GM18507 (cell line): ENCODE measurements at regions not wholly inside any gene's neighbourhood (a gene's known extent, or its start where the extent isn't known, plus 50 kb on each side); places are given as distances from the start of the nearest gene placed in this dataset.

ENCODE experiments used
- DNase-seq: peaks from one replicate; pipeline ENCODE4 v3.0.0; 2011; ENCODE audit warnings: low read depth; ENCODE audit not compliant: insufficient read length; ENCODE audit errors: extremely low spot score
- FAIRE-seq: peaks from 2 replicates; lab custom pipeline; 2011; peaks lifted over from hg19 to GRCh38; lab: Jason Lieb, UNC

GRCh38 chr13:106261450-106261849, 274.0 kb downstream of the EFNB2 start:
- no peak for DNase-seq

GRCh38 chr13:106260352-106260751, 275.1 kb downstream of the EFNB2 start:
- FAIRE-seq (no peak), DNase-seq (no peak)

More at GRCh38 chr13:106261450-106261849, 274.0 kb downstream of the EFNB2 start:
- no peak for FAIRE-seq

- DNase-seq (no peak), FAIRE-seq (no peak)
Observed at GRCh38 chr13:106259928-106260327, 275.5 kb downstream of the EFNB2 start.

DNA sequence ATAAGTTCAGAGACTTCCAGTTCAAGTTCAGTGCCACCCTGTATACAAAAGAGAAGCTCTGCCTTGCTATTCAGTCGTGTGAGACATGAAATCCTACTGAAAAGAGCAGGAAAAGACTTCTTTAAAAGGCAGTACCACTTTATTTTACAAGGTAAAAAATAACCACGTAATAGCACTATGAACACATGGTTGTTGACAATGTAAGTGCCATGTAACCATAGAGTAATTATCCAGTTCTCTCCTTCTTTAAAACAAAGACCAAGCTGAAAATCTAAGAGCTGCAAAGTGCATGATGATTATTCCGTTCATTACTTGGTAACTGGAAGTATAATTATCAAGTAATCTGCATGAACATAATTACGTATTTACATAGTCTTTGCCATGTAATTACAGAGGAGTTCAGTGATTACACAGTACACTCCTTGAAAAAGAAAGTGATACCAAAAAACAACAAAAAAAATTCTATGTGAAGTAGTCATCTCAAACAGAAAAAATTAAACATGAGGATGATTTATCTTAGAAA, 288.7 kb downstream of the EFNB2 start:
- DNase-seq: no peak
- FAIRE-seq: no peak

GRCh38 chr13:106246242-106246641, 289.2 kb downstream of the EFNB2 start:
- DNase-seq: no peak
- no peak for FAIRE-seq

DNA sequence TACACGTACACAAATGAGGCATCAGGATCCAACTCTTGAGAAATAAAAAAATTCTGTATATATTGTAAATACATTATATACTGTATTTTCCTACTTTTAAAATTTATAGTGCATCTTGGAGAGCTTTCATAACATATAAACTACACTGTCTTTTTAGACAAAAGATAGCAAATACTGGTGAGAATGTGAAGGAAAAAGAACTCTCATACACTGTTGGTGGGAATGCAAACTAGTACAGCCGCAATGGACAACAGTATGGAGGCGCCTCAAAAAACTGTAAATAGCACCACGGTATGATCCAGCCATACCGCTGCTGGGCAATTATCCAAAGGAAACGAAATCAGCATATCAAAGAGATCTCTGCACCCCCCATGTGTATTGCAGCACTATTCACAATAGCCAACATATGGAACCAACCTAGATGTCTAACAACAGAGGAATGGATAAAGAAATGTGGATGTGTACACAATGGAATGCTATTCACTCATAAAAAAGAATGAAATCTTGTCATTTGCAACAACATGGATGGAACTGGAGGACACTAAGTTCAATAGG, 292.4 kb downstream of the EFNB2 start:
- FAIRE-seq (no peak), DNase-seq (no peak)

DNA sequence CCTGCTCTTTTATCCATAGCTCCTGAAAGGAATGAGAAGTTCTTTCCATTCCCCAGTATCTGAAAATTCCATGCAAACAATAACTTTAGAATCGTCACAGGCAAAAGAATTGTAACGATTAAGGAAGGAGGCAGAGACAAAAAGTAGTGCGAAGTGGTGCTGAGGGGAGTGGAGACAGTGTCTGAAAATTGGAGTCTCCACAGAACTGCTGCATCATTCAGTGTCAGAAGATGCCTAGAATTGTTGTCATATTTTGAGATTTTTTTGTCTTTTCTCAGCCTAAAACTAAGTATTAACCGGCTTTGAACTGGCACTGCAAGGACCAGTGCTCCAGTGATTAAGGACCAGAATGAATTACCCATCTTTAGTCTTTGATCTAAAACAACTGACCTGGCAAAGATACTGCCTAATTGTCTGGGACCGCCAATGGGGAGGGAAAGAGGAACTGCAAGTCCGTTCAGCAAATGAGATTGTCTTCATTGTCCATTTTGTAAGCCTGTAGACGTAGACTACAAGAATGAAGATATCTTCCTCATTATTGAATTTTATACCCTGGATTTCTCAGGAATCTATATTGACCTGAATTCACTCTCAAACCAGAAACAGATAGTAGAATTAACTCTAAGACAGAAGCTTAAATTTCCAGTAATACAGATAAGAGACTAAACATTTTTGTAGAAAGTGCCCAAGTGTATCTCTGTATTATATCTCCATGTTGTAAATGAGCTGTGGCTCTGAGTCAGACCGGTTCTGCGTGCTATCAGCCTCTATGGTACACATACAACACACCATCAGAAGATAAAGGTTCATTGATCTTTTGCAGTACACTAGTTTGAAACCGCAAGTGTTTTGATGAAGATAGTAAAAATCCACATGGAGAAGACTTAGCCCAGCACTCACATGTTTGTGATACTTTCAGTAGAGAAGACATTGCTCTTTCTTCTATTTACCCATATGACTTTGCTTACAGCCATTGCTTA, 293.2 kb downstream of the EFNB2 start:
- no peak for DNase-seq
- no peak for FAIRE-seq

- FAIRE-seq (no peak), DNase-seq (no peak)
Observed at GRCh38 chr13:106238690-106239089, 296.8 kb downstream of the EFNB2 start.

DNA sequence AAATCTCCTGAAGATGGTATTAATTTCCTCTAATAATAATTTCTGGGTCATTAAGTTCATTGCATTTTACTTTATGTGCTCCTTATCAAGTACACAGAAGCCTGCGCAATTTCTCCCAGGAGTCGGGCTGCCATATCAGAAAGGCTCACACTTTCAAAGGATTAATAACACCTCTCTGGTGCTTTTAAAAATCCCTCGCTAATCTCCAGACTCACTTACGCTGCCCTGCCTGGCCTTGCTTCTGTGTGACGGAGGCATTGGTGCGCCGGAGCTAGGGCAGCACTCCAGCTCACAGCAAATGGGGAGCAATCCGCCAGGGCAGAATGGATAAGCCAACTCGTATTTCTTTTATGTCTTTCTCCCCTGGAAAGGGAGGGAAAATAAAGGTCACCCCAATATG, 300.8 kb downstream of the EFNB2 start:
- FAIRE-seq (no peak), DNase-seq (no peak)

GRCh38 chr13:106233134-106233735, 302.2 kb downstream of the EFNB2 start:
- no peak for DNase-seq
- no peak for FAIRE-seq

DNA sequence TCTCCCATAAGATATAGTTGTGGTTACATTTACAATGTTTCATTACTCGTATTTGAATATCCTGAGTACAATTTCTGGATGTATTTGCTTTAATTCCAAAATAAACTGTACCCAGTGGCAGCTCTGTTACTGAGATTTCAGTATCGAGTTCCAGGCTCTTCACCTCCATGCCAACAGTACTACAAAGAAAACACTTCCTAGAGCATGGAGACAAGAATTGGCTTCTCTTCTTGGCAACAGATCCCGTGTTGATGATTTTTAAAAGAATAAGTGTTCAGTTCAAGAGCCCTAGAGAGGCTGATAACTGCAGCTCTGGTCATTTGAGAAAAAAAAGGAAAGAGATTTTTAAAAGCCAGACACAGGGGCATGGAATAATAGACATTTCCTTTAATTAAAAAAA, 302.8 kb downstream of the EFNB2 start:
- DNase-seq: no peak
- FAIRE-seq: no peak

GRCh38 chr13:106230450-106230849, 305.0 kb downstream of the EFNB2 start:
- FAIRE-seq (no peak), DNase-seq (no peak)

DNA sequence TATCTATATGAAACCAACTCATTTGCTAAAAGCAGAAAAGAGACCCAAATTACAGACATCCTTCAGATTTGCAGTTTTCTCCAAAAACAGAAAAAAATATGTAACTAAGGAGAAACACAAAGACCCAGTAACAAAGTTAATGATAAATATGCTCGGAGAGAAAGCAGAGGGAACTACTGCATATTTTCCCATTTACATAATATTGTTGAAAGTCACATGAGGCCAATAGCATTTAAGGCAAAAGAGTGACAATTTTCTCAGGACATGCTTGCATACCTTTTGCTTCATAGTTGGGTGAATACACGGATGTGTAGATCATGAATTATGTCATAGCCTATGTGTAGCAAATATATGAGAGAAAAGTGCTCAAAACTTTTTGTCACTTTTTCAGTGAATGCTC, 310.3 kb downstream of the EFNB2 start:
- FAIRE-seq (no peak), DNase-seq (no peak)

DNA sequence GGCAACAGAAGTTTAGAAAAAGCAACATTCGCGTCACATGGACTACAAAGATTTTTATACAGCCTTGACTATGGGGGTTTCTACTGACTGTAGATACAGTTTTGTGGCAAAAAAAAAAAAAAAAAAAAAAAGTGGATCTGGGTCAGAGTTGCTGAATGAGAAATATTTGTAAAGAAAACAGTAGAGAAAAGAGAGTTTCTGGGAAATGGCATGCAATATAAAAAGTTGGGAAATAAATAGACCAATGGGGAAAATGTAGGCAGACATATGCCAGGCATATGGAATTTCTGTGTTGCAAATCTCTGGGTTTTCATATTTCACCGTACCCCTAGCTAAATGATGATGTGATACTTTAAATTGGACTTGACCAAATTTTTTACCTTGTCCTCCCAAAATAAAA, 315.3 kb downstream of the EFNB2 start:
- no peak for FAIRE-seq
- no peak for DNase-seq

GRCh38 chr13:106213028-106213757, 322.3 kb downstream of the EFNB2 start:
- FAIRE-seq (no peak), DNase-seq (no peak)

DNA sequence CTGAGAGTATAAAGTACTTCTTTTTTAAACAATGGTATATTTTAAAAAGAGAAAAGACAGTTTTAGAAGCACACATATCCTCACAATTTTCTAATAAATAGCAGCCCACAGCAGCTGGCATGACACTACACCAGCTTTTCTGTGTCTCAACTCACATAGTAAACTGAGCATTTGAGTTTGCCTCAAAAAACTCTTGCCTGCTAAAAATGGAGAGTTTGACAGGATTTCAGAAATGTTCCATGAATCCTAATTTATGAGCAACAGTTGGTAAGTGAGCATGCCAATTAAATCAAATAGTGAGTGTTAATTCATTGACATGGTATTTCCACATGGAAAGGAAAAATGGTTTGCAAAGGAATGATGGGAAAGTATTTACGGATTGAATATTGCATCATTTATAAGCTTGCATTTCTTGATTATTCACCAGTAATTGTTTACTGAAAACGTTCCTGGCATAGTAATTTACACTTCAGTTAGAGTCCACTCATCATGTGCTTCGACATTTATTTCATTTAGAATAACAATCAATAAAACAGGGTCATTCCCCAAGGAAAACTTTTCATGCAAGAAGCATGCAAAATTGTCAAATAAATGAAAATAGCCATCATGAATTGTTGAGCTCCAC, 323.0 kb downstream of the EFNB2 start:
- FAIRE-seq: no peak
- no peak for DNase-seq

DNA sequence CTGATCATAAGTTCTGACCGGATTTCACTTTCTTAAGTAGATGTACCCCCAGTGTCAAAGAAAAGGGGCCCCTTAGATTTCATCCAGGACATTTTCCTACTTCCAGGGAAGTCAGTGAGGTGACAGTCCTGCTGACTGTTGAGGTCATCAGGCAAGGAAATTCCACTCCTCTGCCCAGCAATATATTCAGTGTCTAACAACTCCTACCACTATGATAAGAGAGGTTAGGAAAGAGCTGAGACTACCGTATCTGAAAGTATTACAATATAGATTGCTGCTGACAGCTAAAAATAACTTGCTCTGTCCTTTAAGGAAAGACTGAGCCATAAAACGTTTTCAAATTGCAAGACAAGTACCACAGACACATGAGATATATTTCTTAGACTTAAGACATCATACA, 325.1 kb downstream of the EFNB2 start:
- no peak for FAIRE-seq
- DNase-seq: no peak

GRCh38 chr13:106205871-106206270, 329.6 kb downstream of the EFNB2 start:
- DNase-seq: no peak
- no peak for FAIRE-seq

- DNase-seq: no peak
- no peak for FAIRE-seq
Observed at GRCh38 chr13:106197496-106197895, 338.0 kb downstream of the EFNB2 start.
